ENCODE measurements at regions not wholly inside any gene's neighbourhood (a gene's known extent, or its start where the extent isn't known, plus 50 kb on each side); places are given as distances from the start of the nearest gene placed in this dataset.
"Not testable (repeated sequence)": the region's sequence is repeated elsewhere in the genome, so short reads cannot be mapped to it uniquely, and the experiment has no call there.

DNA sequence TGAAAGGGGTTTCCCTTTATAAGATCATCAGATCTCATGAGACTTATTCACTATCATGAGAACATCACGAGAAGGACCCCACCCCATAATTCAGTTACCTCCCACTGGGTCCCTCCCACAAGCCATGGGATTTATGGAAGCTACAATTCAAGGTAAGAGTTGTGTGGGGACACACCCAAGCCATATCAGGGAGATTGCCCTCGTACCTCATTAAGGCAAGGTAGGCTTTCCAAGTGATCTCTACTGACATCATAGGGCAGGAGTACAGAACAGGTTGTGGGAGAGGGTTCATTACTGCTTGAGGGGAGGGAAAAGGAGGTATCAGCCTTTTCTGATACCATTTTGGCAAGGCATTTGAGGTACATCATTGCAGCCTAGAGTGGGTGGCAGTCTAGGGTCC lies 524.6 kb downstream of the PRKD1 start:
- no peak for DNase-seq

DNA sequence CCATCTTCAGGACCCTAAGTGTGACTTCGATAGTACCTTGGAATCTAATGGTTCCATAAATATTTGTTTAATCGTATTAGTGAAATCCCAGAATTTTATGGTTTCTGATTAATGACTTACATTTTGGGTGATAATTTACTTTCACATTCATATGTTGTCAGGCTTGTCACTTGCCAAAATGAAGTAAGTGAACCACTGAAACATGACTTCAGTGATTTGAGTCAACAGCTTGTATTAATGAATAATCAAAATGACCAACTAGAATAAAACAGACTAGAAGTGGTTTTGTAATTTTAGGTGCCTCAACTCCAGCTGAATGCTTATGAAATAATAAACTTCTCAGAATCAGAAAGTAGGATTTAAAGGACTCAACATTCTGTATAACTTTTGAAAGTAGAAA lies 517.1 kb downstream of the PRKD1 start:
- DNase-seq, result no peak

- DNase-seq, result not testable (repeated sequence)
These were observed 512.7 kb downstream of the PRKD1 start for GRCh38 chr14:29414931-29415330.

- no peak for DNase-seq
These were observed 507.9 kb downstream of the PRKD1 start for GRCh38 chr14:29419736-29420135.

- no peak for DNase-seq
These were observed 506.4 kb downstream of the PRKD1 start for GRCh38 chr14:29421156-29421728.

GRCh38 chr14:29425705-29426482 lies 501.8 kb downstream of the PRKD1 start:
- no peak for DNase-seq

GRCh38 chr14:29442696-29443095 lies 485.0 kb downstream of the PRKD1 start:
- DNase-seq, result no peak

DNA sequence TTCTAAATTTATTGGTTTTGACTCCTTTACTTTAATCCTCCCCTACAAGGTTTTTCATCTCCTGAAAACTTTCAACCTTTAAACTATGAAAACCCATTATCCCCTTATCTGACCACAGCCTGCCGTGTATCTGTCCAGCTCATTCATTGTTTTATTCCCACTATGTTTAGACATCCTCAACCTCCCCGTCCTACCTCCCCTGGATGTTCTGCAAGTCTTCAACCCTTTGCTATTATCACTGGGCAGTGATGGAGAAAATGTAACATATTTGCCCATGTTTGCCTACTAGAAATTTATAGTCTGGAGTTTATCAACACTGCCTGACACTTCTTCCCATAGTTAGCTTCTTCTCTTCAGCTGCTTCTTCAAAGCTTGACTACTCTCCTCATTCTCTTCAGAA lies 483.4 kb downstream of the PRKD1 start:
- no peak for DNase-seq

GRCh38 chr14:29444805-29445204 lies 482.8 kb downstream of the PRKD1 start:
- DNase-seq, result no peak

- no peak for DNase-seq
These were observed 480.7 kb downstream of the PRKD1 start for GRCh38 chr14:29446971-29447370.

- no peak for DNase-seq
These were observed 475.7 kb downstream of the PRKD1 start for GRCh38 chr14:29451941-29452340.

DNA sequence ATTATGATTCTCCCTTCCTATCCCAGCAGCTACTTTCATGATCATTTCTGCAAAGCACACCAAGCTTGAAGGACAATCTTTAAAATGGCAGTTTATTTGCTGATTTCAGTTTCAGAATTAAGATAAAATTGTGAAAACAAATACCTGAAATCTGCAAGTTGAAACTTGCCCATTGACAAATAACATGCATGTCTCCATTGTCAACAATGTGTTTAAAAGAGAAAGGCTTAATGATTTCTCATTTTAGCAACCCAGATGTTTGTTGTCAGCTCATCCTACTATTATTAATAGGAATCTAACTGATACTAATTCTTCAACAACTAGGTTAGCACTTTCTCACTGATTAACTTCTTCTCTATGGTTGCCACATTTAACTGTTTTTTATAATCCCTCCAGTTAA lies 474.6 kb downstream of the PRKD1 start:
- no peak for DNase-seq

- DNase-seq, result no peak
These were observed 473.5 kb downstream of the PRKD1 start for GRCh38 chr14:29454026-29454693.

- DNase-seq, result no peak
These were observed 469.1 kb downstream of the PRKD1 start for GRCh38 chr14:29458547-29458946.

DNA sequence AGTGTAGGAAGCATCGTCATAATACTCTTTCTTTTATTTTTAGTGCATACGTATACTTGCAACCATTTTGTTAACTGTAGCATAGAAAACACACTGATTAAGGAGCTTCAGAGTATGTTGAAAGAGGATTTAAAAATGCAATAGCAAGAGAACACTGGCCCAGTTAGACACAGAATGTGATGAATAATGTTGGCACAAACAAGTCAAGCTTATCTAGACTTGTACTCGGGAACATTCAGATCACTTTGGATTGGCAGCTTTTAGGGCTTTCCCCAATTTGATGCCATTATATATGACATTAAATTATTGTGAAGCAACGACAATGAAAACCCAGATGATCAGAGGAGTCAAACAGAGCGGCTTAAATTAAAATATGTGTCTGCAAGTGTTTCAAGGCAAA lies 468.1 kb downstream of the PRKD1 start:
- no peak for DNase-seq

DNA sequence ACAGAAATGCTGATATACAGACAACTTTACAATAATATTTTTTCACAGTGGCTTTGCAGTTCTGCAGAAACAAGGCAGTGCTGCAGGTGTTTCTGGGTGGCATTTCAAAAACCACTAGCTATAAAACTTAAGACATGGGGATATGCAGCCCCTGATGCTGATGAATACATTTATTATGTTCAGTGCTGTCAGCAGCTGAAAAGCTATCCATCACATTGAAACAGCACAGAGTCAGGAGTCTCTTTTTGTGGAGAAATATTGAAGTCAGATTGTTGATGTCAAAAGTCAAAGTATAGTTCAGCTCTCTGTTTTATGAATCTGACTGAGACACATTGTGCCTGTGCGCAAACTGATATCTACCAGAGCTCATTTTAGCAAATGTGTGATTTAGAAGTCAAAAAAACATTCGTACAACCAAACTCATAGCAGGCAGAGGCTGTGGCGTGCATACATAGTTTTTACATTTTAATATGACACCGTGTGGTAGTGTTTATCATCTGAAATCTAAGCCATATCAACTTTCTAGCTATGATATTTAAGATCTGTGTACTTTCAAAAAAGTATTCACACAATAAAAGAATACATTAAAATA lies 467.6 kb downstream of the PRKD1 start:
- DNase-seq, result no peak

DNA sequence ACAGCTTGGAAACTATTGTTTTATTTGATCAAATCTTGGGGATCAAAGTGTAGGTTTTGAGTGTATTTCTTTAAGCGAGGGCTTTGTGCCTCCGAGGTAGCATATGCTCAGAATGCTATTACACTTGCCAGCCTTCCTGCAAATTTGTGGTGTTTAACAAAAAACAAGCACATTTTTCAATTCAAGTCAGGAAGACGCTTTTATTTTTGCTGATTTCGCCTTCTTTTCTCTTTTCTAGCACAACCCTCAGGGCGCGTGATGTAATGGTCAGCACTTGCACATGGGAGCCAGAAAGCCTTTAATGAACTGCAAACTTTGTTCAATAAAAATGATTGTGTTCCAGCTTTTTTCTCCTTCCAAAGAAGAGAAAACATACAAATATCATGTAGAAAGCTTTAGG lies 466.5 kb downstream of the PRKD1 start:
- DNase-seq, result no peak

DNA sequence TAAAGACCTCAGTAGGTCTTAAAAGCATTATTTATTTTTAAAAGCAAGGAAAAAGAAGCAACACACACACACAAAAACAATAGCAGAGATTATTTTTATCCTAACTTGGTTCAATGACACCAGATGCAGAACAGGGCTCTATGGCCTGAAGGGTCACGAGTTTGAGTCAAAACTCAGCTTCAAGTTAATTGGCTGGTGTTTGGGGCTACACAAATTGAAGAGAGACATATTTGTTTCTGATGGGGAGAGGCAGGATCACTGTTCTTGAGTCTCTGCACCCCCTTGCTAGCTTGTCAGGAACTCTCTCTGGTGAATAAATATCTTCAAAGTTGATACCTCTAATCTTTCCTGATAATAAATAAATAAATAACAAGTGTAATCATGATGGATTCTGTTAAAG lies 466.1 kb downstream of the PRKD1 start:
- no peak for DNase-seq

GRCh38 chr14:29462321-29462720 lies 465.3 kb downstream of the PRKD1 start:
- no peak for DNase-seq

DNA sequence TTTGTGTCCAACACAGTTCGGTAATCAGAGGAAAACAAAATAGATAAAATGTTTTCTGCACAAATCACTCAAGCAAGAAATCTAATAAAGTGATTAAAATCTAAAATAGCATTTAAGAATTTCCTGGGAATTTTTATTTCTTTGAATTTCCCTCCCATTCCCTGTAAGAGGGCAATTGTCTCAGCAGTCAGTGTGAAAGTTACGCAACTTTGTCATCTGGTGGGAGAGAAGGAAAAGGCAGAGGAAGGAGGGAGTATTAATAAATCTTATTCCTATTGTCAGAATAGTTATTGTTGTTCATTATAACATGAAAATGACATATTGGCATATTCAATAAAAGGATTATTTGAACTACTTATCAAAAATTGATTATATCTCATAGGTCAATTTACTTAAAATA lies 464.9 kb downstream of the PRKD1 start:
- no peak for DNase-seq

GRCh38 chr14:29463727-29464395 lies 463.8 kb downstream of the PRKD1 start:
- DNase-seq, result no peak

DNA sequence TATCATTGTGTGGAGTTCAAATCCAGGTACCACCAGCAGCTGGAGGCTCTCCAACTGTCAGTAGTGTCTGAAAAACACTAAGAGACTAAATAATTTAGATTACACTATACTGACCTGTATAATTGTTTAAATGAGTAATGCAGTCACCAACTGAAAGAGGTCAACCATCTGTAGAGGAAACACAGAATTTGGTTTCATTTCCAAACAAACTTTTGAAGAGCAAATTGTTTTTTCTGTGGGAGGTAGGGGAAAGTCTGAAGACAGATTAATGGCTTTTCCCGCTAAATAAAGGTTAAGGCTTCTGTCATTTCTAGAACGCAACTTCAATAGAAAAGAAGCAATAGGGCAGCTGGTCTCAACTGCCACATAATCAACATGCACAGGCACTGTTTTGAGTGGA lies 462.6 kb downstream of the PRKD1 start:
- DNase-seq, result no peak

DNA sequence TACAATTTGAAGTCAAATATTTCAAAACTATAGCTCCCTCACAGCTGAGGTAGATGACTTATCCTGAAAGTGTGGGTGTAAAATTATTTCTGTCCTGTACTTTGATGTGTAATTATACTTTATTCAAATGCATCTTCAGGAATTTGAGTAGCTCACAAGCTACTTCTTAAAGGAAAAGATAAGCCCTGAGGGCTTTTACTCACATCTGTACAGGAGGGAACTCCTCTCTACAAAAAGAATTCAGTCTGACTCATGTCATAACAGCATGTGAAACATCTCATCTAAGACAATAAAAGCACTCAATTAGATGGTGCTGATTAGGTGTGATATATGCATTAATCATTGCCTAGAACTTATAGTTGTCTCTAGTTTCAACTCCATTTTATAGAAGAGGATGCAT lies 452.0 kb downstream of the PRKD1 start:
- DNase-seq, result no peak

Measured in CD4-positive, alpha-beta T cell treated with Interferon gamma for 1 hour (primary cell).